ENCODE measurements at regions not wholly inside any gene's neighbourhood (a gene's known extent, or its start where the extent isn't known, plus 50 kb on each side); places are given as distances from the start of the nearest gene placed in this dataset.

- ATAC-seq (no peak), DNase-seq (no peak)
These were observed 56.7 kb upstream of the ZC3H11B start for GRCh38 chr1:219669556-219669955.

- no peak for ATAC-seq
- no peak for DNase-seq
These were observed 56.1 kb upstream of the ZC3H11B start for GRCh38 chr1:219669042-219669441.

GRCh38 chr1:219668446-219668845 is 55.5 kb upstream of the ZC3H11B start:
- no peak for DNase-seq
- ATAC-seq: no peak

- no peak for ATAC-seq
- no peak for DNase-seq
These were observed 53.3 kb upstream of the ZC3H11B start for GRCh38 chr1:219666242-219666641.

GRCh38 chr1:219665089-219665488 is 52.2 kb upstream of the ZC3H11B start:
- ATAC-seq: no peak
- DNase-seq: no peak

- no peak for ATAC-seq
- no peak for DNase-seq
These were observed 51.6 kb upstream of the ZC3H11B start for GRCh38 chr1:219664310-219665029.

All from stimulated activated naive CD8-positive, alpha-beta T cell treated with anti-CD3 and anti-CD28 coated beads, Interleukin-15, Interleukin-2, amounts not matched to agents 100 U/mL and 50 U/mL, for 24 hours (primary cell).